ENCODE measurements at regions not wholly inside any gene's neighbourhood (a gene's known extent, or its start where the extent isn't known, plus 50 kb on each side); places are given as distances from the start of the nearest gene placed in this dataset.

DNA sequence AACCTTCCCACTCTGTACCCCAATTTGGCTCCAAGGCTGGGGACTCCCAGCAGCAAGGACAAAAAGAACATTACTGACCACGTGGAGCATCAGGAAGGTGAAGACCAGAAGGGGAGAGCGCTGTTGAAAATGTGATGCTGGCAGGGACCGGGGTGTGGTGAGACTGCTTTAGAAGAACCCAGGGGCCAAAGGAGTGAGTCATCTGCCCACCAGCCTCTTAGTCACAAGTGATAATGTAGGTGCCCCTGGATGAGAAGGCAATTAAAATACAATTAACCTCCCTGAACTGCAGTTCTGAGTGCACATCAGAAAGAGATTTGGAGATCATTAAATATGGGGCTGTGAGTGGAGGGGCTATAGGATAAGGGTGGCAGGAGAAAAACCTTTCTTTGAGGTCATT is 366.6 kb upstream of the CCL2 start:
- Histone ChIP-seq H3K4me1 (ENCODE audit: insufficient read depth, low read length, severe bottlenecking) (no peaks in the 10 kb centered on the region), H3K27me3 (ENCODE audit: insufficient read depth, low read length) (no peaks in the 10 kb centered on the region), H3K36me3 (ENCODE audit: insufficient read depth, low read length) (no peaks in the 10 kb centered on the region), H3K9me3 (ENCODE audit: low read length) (no peaks in the 10 kb centered on the region), H3K9ac (ENCODE audit: low read length) (no peak overlapping the region), H3K27ac (ENCODE audit: low read depth, low read length, poor library complexity, severe bottlenecking) (no peak overlapping the region), H3K79me2 (ENCODE audit: insufficient read depth, low read length) (no peaks in the 10 kb centered on the region), H3K9me2 (ENCODE audit: low read depth, low read length) (no peaks in the 10 kb centered on the region), H2AFZ (ENCODE audit: low read length) (no peak overlapping the region), H3F3A (ENCODE audit: insufficient read depth, low read length) (no peaks in the 10 kb centered on the region), H3K4me3 (ENCODE audit: low read depth, low read length, poor library complexity, severe bottlenecking) (no peak overlapping the region), H3K4me2 (ENCODE audit: low read length) (no peak overlapping the region), H4K20me1 (ENCODE audit: insufficient read depth, low read length) (no peaks in the 10 kb centered on the region)
- no peak for TF ChIP-seq EZH2 (IDR thresholded peaks at IDR 0.05; ENCODE audit: borderline replicate concordance, low read length)
- TF ChIP-seq, protein P1, sequence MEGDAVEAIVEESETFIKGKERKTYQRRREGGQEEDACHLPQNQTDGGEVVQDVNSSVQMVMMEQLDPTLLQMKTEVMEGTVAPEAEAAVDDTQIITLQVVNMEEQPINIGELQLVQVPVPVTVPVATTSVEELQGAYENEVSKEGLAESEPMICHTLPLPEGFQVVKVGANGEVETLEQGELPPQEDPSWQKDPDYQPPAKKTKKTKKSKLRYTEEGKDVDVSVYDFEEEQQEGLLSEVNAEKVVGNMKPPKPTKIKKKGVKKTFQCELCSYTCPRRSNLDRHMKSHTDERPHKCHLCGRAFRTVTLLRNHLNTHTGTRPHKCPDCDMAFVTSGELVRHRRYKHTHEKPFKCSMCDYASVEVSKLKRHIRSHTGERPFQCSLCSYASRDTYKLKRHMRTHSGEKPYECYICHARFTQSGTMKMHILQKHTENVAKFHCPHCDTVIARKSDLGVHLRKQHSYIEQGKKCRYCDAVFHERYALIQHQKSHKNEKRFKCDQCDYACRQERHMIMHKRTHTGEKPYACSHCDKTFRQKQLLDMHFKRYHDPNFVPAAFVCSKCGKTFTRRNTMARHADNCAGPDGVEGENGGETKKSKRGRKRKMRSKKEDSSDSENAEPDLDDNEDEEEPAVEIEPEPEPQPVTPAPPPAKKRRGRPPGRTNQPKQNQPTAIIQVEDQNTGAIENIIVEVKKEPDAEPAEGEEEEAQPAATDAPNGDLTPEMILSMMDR (IDR thresholded peaks at IDR 0.05; ENCODE audit: low read length): no peak

DNA sequence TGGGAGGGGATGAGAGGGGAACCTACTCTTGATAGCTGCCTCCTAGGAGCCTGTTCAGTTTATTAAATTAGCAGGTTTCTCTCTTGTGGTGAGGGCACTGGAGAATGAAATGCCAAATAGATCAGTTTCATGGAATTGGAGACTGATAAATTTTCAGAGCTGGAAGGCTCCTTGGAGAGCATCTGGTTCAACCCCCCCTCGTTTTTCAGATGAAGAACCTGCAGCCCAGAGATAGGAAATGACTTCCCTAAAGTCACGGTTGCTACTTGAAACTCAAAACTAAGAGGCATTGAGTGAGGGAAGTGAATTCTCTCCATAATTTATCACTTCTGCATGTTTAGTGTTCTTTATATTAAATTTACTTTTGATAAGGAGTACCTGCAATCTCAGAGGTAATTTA is 366.0 kb upstream of the CCL2 start:
- Histone ChIP-seq H3K9ac (ENCODE audit: low read length) (no peak overlapping the region), H3K36me3 (ENCODE audit: insufficient read depth, low read length) (no peaks in the 10 kb centered on the region), H3K4me2 (ENCODE audit: low read length) (no peak overlapping the region), H2AFZ (ENCODE audit: low read length) (no peak overlapping the region), H3F3A (ENCODE audit: insufficient read depth, low read length) (no peaks in the 10 kb centered on the region), H3K9me2 (ENCODE audit: low read depth, low read length) (no peaks in the 10 kb centered on the region), H3K27ac (ENCODE audit: low read depth, low read length, poor library complexity, severe bottlenecking) (no peak overlapping the region), H3K9me3 (ENCODE audit: low read length) (no peaks in the 10 kb centered on the region), H3K4me1 (ENCODE audit: insufficient read depth, low read length, severe bottlenecking) (no peaks in the 10 kb centered on the region), H4K20me1 (ENCODE audit: insufficient read depth, low read length) (no peaks in the 10 kb centered on the region), H3K27me3 (ENCODE audit: insufficient read depth, low read length) (no peaks in the 10 kb centered on the region), H3K79me2 (ENCODE audit: insufficient read depth, low read length) (no peaks in the 10 kb centered on the region), H3K4me3 (ENCODE audit: low read depth, low read length, poor library complexity, severe bottlenecking) (no peak overlapping the region)
- TF ChIP-seq, protein P1 (IDR thresholded peaks at IDR 0.05; ENCODE audit: low read length): no peak
- TF ChIP-seq EZH2 (IDR thresholded peaks at IDR 0.05; ENCODE audit: borderline replicate concordance, low read length): no peak

DNA sequence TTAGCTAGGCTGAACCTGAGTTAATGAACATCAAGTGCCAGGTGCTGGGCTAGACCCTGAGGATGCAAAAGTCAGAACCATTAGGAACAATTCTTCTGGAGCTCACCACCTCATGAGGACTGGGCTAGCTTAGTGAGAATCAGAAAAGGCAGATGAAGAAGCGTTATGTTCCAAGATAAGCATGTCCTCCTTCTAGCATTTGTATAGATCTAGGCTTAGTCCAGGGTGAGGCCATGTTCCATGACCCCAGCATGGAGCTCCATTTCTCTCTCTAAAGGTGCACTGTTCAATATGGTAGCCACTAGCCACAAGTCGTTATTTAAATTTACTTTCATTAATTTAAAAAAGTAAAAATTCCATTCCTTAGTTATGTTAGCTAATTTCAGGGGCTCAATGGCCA is 365.3 kb upstream of the CCL2 start:
- H3K79me2 ChIP-seq (ENCODE audit: insufficient read depth, low read length): no peaks in the 10 kb centered on the region
- TF ChIP-seq EZH2 (IDR thresholded peaks at IDR 0.05; ENCODE audit: borderline replicate concordance, low read length): no peak
- TF ChIP-seq, protein P1 (IDR thresholded peaks at IDR 0.05; ENCODE audit: low read length): no peak
- H3K36me3 ChIP-seq (ENCODE audit: insufficient read depth, low read length): no peaks in the 10 kb centered on the region
- H3K4me3 ChIP-seq (ENCODE audit: low read depth, low read length, poor library complexity, severe bottlenecking): no peak overlapping the region
- no peaks in the 10 kb centered on the region for H3K27me3 ChIP-seq (ENCODE audit: insufficient read depth, low read length)
- no peak overlapping the region for H3K9ac ChIP-seq (ENCODE audit: low read length)
- no peak overlapping the region for H3K27ac ChIP-seq (ENCODE audit: low read depth, low read length, poor library complexity, severe bottlenecking)
- H3K4me1 ChIP-seq (ENCODE audit: insufficient read depth, low read length, severe bottlenecking): no peaks in the 10 kb centered on the region
- no peaks in the 10 kb centered on the region for H3F3A ChIP-seq (ENCODE audit: insufficient read depth, low read length)
- H2AFZ ChIP-seq (ENCODE audit: low read length): no peak overlapping the region
- H3K9me2 ChIP-seq (ENCODE audit: low read depth, low read length): no peaks in the 10 kb centered on the region
- H3K9me3 ChIP-seq (ENCODE audit: low read length): no peaks in the 10 kb centered on the region
- H3K4me2 ChIP-seq (ENCODE audit: low read length): no peak overlapping the region
- no peaks in the 10 kb centered on the region for H4K20me1 ChIP-seq (ENCODE audit: insufficient read depth, low read length)
